Calu3 (cell line): ENCODE measurements at regions not wholly inside any gene's neighbourhood (a gene's known extent, or its start where the extent isn't known, plus 50 kb on each side); places are given as distances from the start of the nearest gene placed in this dataset.

Source experiments
- BruUV-seq: library from RNA; stranded (reverse); fragments of 400-500 nt; replicated peaks from 2 replicates; lab custom pipeline; 2021; lab: Mats Ljungman, UMichigan
- CTCF ChIA-PET: fragments of 300-600 bp; sonication (Branson Sonifier 250); formaldehyde crosslinking; loops from one replicate; lab custom pipeline; 2022; ENCODE audit warnings: antibody characterized with exemption; lab: Charles Lee
- DNase-seq: peaks from one replicate; pipeline ENCODE4 v3.0.0; 2022
- H3K27ac Mint-ChIP-seq: one replicate; pipeline ENCODE4 v1.8.0; 2022; ENCODE audit warnings: mixed read lengths; ENCODE audit not compliant: unreplicated experiment
- H3K27me3 Mint-ChIP-seq: one replicate; pipeline ENCODE4 v1.8.0; 2022; ENCODE audit warnings: mixed read lengths; ENCODE audit not compliant: unreplicated experiment
- H3K36me3 Mint-ChIP-seq: one replicate; pipeline ENCODE4 v1.8.0; 2022; ENCODE audit warnings: mild to moderate bottlenecking, moderate library complexity, mixed read lengths; ENCODE audit not compliant: insufficient read depth, unreplicated experiment
- H3K4me1 Mint-ChIP-seq: one replicate; pipeline ENCODE4 v1.8.0; 2022; ENCODE audit warnings: mild to moderate bottlenecking, low read depth, mixed read lengths; ENCODE audit not compliant: unreplicated experiment
- H3K4me3 Mint-ChIP-seq: one replicate; pipeline ENCODE4 v1.8.0; 2022; ENCODE audit warnings: mild to moderate bottlenecking, low read depth, moderate library complexity, mixed read lengths; ENCODE audit not compliant: unreplicated experiment
- H3K9me3 Mint-ChIP-seq: one replicate; pipeline ENCODE4 v1.8.0; 2022; ENCODE audit warnings: low read depth, mixed read lengths; ENCODE audit not compliant: unreplicated experiment
- CTCF ChIP-seq: fragments of 200-600 bp; IDR thresholded peaks from one replicate; pipeline ENCODE4 v1.8.0; 2022; ENCODE audit warnings: antibody characterized with exemption; ENCODE audit not compliant: unreplicated experiment
- intact Hi-C: fragments of 100-400 bp; cut with micrococcal nuclease; formaldehyde crosslinking; loops from one replicate; pipeline ENCODE4 v1.10.0; 2022; ENCODE audit not compliant: unreplicated experiment

- no peak overlapping the region for H3K27ac Mint-ChIP-seq
- TF ChIP-seq CTCF = no peak
- H3K4me3 Mint-ChIP-seq = no peak overlapping the region
- H3K4me1 Mint-ChIP-seq = no peaks in the 10 kb centered on the region
- no peaks in the 10 kb centered on the region for H3K36me3 Mint-ChIP-seq
- peaks cover 28% of the 10 kb centered on the region for H3K27me3 Mint-ChIP-seq
- CTCF ChIA-PET = no interaction called here
- DNase-seq = no peak
- intact Hi-C loops = no loop called here
- no peaks in the 10 kb centered on the region for H3K9me3 Mint-ChIP-seq
- no TSS peak for BruUV-seq
Observed at GRCh38 chr9:135211524-135211890, 124.0 kb downstream of the OLFM1 start.

GRCh38 chr9:135212961-135213360 is 125.5 kb downstream of the OLFM1 start:
- no peak for DNase-seq
- no peak for TF ChIP-seq CTCF
- BruUV-seq = no TSS peak
- Mint-ChIP-seq H3K27ac (no peak overlapping the region), H3K36me3 (no peaks in the 10 kb centered on the region), H3K4me1 (no peaks in the 10 kb centered on the region), H3K4me3 (no peak overlapping the region), H3K27me3 (peaks cover 43% of the 10 kb centered on the region), H3K9me3 (no peaks in the 10 kb centered on the region)
- CTCF ChIA-PET = no interaction called here
- intact Hi-C loops = no loop called here

GRCh38 chr9:135213566-135213965 is 126.1 kb downstream of the OLFM1 start:
- DNase-seq = no peak
- no peak for TF ChIP-seq CTCF
- intact Hi-C loops = no loop called here
- H3K4me3 Mint-ChIP-seq = no peak overlapping the region
- CTCF ChIA-PET = no interaction called here
- no peaks in the 10 kb centered on the region for H3K9me3 Mint-ChIP-seq
- H3K36me3 Mint-ChIP-seq = no peaks in the 10 kb centered on the region
- no peak overlapping the region for H3K27ac Mint-ChIP-seq
- no peaks in the 10 kb centered on the region for H3K4me1 Mint-ChIP-seq
- H3K27me3 Mint-ChIP-seq = peaks cover 49% of the 10 kb centered on the region
- no TSS peak for BruUV-seq

GRCh38 chr9:135214054-135214640 is 126.7 kb downstream of the OLFM1 start:
- CTCF ChIA-PET = no interaction called here
- Mint-ChIP-seq H3K4me1 (no peaks in the 10 kb centered on the region), H3K36me3 (no peaks in the 10 kb centered on the region), H3K9me3 (no peaks in the 10 kb centered on the region), H3K27ac (no peak overlapping the region), H3K27me3 (peaks cover 52% of the 10 kb centered on the region), H3K4me3 (no peak overlapping the region)
- no TSS peak for BruUV-seq
- no peak for TF ChIP-seq CTCF
- no peak for DNase-seq
- intact Hi-C loops = no loop called here
